ENCODE measurements at regions not wholly inside any gene's neighbourhood (a gene's known extent, or its start where the extent isn't known, plus 50 kb on each side); places are given as distances from the start of the nearest gene placed in this dataset.

- DNase-seq (ENCODE audit: low spot score), result no peak
These were observed 95.1 kb upstream of the FOXP4 start for GRCh38 chr6:41451039-41451438.

GRCh38 chr6:41451515-41452163, 94.5 kb upstream of the FOXP4 start:
- no peak for DNase-seq (ENCODE audit: low spot score)

DNA sequence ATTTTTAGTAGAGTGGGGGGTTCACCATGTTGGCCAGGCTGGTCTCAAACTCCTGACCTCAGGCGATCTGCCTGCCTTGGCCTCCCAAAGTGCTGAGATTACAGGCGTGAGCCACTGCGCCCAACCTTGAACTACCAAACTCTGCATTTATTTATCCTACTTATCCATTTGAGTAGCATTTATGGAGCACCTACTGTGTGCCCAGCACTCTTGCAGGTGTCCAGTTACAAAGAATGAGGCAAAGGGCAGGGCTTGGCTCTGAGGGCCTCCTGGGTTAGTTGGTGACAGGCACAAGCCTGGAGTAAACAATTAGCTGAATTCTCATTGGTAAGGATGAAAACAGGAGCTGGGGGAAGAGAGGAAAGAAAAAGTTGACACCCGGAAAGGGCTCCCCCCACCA, 93.4 kb upstream of the FOXP4 start:
- no peak for DNase-seq (ENCODE audit: low spot score)

DNA sequence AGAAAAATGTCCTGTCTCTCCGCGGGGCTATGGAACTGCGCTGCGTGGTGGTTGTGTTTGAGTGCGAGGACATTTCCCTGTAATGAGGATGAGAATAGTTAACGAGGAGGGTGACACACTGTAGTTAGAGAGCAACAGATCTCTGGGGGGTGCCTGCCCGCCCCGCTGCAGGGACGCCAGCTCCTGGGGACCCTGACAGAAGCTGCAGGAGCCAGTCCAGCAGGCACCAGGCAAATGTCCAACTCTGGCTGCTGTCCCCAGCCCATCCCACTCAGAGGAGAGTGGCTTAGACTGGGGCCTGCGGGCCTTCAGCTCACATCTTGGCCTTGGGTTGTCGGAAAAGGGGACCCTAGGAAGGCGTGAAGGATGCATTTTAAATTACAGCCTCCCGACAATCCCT, 92.9 kb upstream of the FOXP4 start:
- no peak for DNase-seq (ENCODE audit: low spot score)

- DNase-seq (ENCODE audit: low spot score), result no peak
These were observed 91.9 kb upstream of the FOXP4 start for GRCh38 chr6:41454189-41454789.

GRCh38 chr6:41455410-41455809, 90.8 kb upstream of the FOXP4 start:
- DNase-seq (ENCODE audit: low spot score), result no peak

DNA sequence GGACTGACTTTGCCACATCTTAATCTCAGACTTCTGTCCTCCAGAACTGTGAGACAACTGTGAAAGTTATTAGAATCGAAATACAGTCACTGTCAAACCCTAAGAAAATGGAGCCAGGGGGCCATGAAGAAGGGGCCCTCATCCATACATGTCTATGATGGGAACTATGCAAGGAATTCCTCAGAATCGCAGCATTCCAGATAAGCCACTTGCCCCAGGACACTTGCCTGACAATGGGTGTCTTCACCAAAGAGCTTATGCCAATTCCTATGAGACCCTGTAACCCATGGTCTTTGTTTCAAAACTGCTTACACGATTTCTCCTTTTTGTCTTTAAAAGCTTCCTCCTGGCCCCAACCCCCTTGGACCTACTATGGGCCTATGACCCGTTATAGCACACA, 90.4 kb upstream of the FOXP4 start:
- no peak for DNase-seq (ENCODE audit: low spot score)

- no peak for DNase-seq (ENCODE audit: low spot score)
These were observed 88.9 kb upstream of the FOXP4 start for GRCh38 chr6:41457303-41457670.

DNA sequence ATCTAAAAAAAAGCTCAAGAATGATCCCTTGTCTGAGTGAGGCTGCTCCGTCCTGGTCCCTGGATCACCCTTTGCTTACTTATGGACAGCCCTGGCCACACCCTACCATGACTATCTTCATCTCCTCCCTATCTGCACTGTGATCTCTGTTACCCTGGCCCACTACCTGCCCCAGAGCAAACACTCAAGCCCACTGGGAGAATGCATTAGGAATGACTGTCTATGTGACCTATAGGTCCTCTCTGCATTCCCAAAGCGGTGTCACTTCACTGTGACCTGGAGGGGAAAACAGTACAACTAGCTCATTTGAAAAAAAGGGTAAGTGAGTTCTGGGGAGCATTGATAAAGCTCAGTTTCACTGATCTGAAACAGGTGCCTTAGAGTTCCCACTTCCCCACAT, 86.4 kb upstream of the FOXP4 start:
- DNase-seq (ENCODE audit: low spot score), result no peak

- no peak for DNase-seq (ENCODE audit: low spot score)
These were observed 85.3 kb upstream of the FOXP4 start for GRCh38 chr6:41460742-41461336.

GRCh38 chr6:41462033-41462432, 84.1 kb upstream of the FOXP4 start:
- DNase-seq (ENCODE audit: low spot score), result no peak

DNA sequence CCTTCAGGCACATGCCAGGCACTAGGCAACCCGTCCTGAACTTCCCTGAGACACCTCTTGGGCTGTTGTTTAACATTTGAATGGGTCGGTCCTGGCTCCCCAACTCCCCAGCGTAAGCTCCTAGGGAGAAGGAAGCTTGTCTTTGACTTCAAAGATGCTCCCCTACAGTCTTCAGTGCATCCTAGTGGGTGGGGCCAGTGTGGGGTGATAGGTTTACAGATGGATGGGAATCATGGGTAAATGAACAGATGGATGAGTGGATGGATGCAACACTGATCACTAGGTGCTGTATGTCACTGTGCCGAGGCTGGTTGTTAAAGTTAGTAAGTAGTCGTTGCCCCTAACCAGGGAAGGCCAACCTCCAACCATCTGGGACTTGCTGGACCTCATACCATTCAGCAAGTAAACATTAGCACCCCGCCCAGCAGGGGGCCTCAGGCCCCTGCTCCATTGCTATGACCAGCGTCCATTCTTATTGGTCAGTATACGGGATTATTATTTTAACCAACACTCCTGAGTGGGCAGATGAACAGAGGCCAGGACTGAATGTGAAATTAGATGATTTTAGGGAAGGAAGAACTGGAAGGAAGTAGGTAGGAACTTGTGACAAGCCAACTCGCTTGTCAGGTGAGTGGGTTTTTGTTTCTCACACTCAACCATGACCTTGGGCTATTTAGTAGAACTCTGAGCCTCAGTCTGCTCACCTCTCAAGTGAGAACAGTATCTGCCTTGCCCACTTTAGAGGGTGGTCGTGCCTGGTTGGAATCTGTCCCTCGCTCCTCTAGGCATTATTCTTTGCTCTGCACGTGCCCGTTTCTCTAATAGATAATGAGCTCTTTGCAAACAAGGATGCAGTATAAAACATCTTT, 82.9 kb upstream of the FOXP4 start:
- no peak for DNase-seq (ENCODE audit: low spot score)

GRCh38 chr6:41464019-41464418, 82.2 kb upstream of the FOXP4 start:
- no peak for DNase-seq (ENCODE audit: low spot score)

- DNase-seq (ENCODE audit: low spot score), result no peak
These were observed 81.7 kb upstream of the FOXP4 start for GRCh38 chr6:41464481-41464880.

GRCh38 chr6:41466437-41466990, 79.7 kb upstream of the FOXP4 start:
- DNase-seq (ENCODE audit: low spot score), result no peak

- no peak for DNase-seq (ENCODE audit: low spot score)
These were observed 79.1 kb upstream of the FOXP4 start for GRCh38 chr6:41467061-41467460.

- no peak for DNase-seq (ENCODE audit: low spot score)
These were observed 78.4 kb upstream of the FOXP4 start for GRCh38 chr6:41467627-41468404.

- DNase-seq (ENCODE audit: low spot score), result no peak
These were observed 76.8 kb upstream of the FOXP4 start for GRCh38 chr6:41469156-41470028.

DNA sequence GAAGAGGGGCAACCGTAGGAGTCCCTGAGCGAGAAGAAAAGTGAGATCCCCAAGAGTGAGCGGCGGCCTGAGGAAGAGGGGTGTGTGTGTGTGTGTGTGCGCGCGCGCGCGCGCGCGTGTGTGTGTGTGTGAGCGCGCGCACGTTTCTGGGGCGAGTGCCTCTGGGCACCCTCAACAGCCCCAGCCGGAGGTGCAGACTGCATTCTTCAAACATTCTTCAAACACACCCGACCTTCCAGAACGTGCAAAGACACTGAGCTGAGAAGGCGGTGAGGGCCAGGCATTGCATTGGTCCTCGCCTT, 76.2 kb upstream of the FOXP4 start:
- no peak for DNase-seq (ENCODE audit: low spot score)

DNA sequence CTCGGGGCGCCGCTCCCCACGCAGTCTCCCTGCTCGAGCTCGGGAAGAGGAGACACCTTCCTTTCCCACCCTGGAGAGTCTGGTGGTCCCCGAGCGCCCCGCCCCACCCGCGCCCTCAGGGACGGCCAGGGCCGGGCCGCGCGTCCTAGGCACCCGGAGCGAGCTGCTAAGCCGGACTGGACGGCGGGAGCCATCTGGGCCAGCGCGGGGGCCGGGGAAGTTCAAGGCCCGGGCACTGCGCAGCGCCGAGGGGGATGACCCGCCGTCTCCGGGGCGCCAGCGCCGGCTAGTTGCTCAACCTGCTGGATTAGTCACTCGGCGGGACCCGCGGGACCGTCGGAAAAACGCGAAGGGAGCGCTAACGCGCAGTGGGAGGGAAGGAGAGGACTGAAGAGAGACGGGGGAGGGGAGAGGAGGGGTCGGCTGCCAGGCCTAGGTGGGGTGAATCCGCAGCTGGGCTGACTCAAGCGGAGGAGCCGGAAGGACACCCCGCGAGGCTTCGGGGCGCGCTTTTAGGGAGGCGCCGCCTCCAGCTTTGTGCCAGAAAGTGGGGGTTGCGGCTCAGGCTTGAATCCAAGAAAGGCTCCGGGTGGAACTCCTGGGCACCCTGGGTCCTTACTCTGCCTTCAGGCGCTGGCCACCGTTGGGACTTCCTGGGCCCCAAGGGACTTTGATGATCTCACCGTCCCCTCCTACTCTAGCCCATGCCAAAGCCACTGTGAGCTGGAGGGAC, 75.7 kb upstream of the FOXP4 start:
- no peak for DNase-seq (ENCODE audit: low spot score)

Measured in LoVo (cell line).